ENCODE measurements at regions not wholly inside any gene's neighbourhood (a gene's known extent, or its start where the extent isn't known, plus 50 kb on each side); places are given as distances from the start of the nearest gene placed in this dataset.

DNA sequence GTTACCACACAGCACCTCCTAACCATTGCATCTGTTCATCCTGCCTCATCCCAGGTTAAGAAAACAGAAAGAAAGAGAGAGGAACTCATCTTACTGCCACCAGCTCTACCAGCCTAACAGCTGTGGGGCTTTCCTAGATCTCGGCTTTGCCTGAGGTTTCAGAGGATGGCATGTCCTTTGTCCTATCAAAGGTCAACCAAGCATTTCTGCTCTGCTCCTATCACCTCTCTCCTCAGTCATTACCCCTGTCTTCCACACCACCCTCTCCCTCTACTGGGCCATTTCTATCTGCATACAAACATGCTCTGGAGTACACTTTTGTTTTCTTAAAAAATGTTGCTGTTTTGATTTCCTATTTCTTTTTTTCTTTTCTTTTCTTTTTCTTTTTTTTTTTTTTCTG is 393.3 kb downstream of the IRS2 start:
- no peak for TF ChIP-seq CEBPB (IDR thresholded peaks at IDR 0.05; ENCODE audit: low read depth, low read length)
- no peak for TF ChIP-seq CTCF (conservative IDR thresholded peaks at IDR 0.05; ENCODE audit: low read depth, low read length)
- no peak for TF ChIP-seq SMC3 (IDR thresholded peaks at IDR 0.05; ENCODE audit: low read depth, low read length)
- TF ChIP-seq MXI1 (IDR thresholded peaks at IDR 0.05; ENCODE audit: borderline replicate concordance, low read depth, low read length), result no peak
- no peak for TF ChIP-seq POLR2A (IDR thresholded peaks at IDR 0.05; ENCODE audit: low read depth, low read length)
- H4K20me1 ChIP-seq (ENCODE audit: insufficient read depth, low read length), result no peaks in the 10 kb centered on the region
- no peak overlapping the region for H3K9ac ChIP-seq (ENCODE audit: low read depth, low read length)
- BruUV-seq (replicated peaks), result no TSS peak
- H3K4ac ChIP-seq (ENCODE audit: low read depth, low read length), result no peak overlapping the region
- no peaks in the 10 kb centered on the region for H3K27me3 ChIP-seq (ENCODE audit: control insufficient read depth, insufficient read depth, low read length)
- H2AFZ ChIP-seq (replicated peaks; ENCODE audit: low read length, poor library complexity), result no peak overlapping the region
- dilution Hi-C loops (cut with HindIII; ENCODE audit: low sequenced_read_pairs, unreplicated experiment), result no loop called here
- POLR2A ChIA-PET (ENCODE audit: unreplicated experiment), result no interaction called here
- no CpG with 5 or more reads among the region's 1 CpG for WGBS, 2 experiments (ENCODE audit: extremely low coverage in 2 of 2, insufficient read length in 1 of 2)
- no peak overlapping the region for H3K14ac ChIP-seq (replicated peaks; ENCODE audit: low read depth, low read length)
- H3K4me2 ChIP-seq (ENCODE audit: low read depth, low read length), result no peak overlapping the region
- no peak overlapping the region for H3K18ac ChIP-seq (ENCODE audit: low read depth, low read length)
- no peak overlapping the region for H2BK5ac ChIP-seq (ENCODE audit: low read depth, low read length, poor library complexity, severe bottlenecking)
- H3K27ac ChIP-seq (ENCODE audit: insufficient read depth, low read length), result no peak overlapping the region
- no peaks in the 10 kb centered on the region for H3K79me1 ChIP-seq (ENCODE audit: low read depth in 1 of 2, low read length in 2 of 2)
- H3K36me3 ChIP-seq (ENCODE audit: control insufficient read depth, insufficient read depth, low read length), result no peaks in the 10 kb centered on the region
- in situ Hi-C loops (cut with MboI; ENCODE audit: low sequenced_read_pairs), result no loop called here
- peak overlapping the region; percentile 12; the same call in 1 of the 2 replicates for H2BK120ac ChIP-seq (ENCODE audit: low read depth, low read length)
- H3K4me3 ChIP-seq (ENCODE audit: insufficient read depth, low read depth, low read length), result no peak overlapping the region
- H3K9me1 ChIP-seq (ENCODE audit: insufficient read depth, low read length), result no peaks in the 10 kb centered on the region
- H2AK9ac ChIP-seq (replicated peaks; ENCODE audit: low read depth, low read length, poor library complexity), result no peak overlapping the region
- intact Hi-C loops (cut with micrococcal nuclease), result loop anchor here (10.0 kb wide), 1 partner anchor 232 kb away; no protein-coding TSS in a partner anchor
- no peaks in the 10 kb centered on the region; the same call in 1 of the 2 replicates for H3K4me1 ChIP-seq (ENCODE audit: control insufficient read depth, insufficient read depth, low read length)
- H2BK15ac ChIP-seq (ENCODE audit: low read depth, low read length), result no peak overlapping the region
- H3K9me3 ChIP-seq (ENCODE audit: control insufficient read depth, insufficient read depth, low read length), result no peaks in the 10 kb centered on the region
- H4K5ac ChIP-seq (ENCODE audit: low read depth, low read length), result no peak overlapping the region
- no peak for DNase-seq
- H3K56ac ChIP-seq (ENCODE audit: extremely low read depth, insufficient read depth, low read length), result no peak overlapping the region
- no peak overlapping the region for H3K23ac ChIP-seq (ENCODE audit: low read depth, low read length)
- CTCF ChIA-PET, result no interaction called here
- ATAC-seq (ENCODE audit: low read depth), result no peak
- H2BK20ac ChIP-seq (ENCODE audit: low read depth, low read length), result no peak overlapping the region
- H2AK5ac ChIP-seq (ENCODE audit: low read depth, low read length), result 0 out of 2 replicates have a peak overlapping the region, but pooled peaks have one; percentile 47
- no peak overlapping the region for H4K91ac ChIP-seq (ENCODE audit: insufficient read depth, low read depth, low read length)
- H4K8ac ChIP-seq (ENCODE audit: low read depth in 2 of 2, low read length in 2 of 2), result no peak overlapping the region

All from IMR-90 (cell line).